GM19351 (cell line): ENCODE measurements at regions not wholly inside any gene's neighbourhood (a gene's known extent, or its start where the extent isn't known, plus 50 kb on each side); places are given as distances from the start of the nearest gene placed in this dataset.
"Not testable (repeated sequence)": the region's sequence is repeated elsewhere in the genome, so short reads cannot be mapped to it uniquely, and the experiment has no call there.

Source experiments
- ATAC-seq: cut with Tn5 transposase; IDR thresholded peaks from one replicate; pipeline ENCODE4 v1.9.1; 2021; ENCODE audit warnings: mild to moderate bottlenecking, moderate library complexity; ENCODE audit not compliant: unreplicated experiment

GRCh38 chr14:83712418-83713129 is 1817.4 kb upstream of the FLRT2 start:
- ATAC-seq: no peak

DNA sequence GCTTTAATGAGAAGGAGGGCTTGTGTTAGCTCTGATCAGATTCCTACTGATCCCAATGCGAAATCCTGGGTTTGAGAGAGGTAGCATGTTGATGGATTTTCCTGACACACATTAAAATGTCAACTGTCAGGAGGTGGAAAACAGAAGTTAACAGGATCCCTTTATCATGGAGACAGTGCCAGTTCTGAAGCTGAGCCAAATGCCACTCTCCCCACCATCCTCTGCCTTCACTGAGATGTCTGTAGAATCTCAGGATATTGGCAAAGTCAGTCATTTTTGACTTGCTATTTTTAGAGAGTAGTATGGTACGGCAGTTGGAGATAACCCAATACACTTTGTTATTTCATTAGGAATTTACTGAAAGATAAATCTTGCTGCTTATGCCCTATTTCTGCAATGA is 1816.2 kb upstream of the FLRT2 start:
- no peak for ATAC-seq

DNA sequence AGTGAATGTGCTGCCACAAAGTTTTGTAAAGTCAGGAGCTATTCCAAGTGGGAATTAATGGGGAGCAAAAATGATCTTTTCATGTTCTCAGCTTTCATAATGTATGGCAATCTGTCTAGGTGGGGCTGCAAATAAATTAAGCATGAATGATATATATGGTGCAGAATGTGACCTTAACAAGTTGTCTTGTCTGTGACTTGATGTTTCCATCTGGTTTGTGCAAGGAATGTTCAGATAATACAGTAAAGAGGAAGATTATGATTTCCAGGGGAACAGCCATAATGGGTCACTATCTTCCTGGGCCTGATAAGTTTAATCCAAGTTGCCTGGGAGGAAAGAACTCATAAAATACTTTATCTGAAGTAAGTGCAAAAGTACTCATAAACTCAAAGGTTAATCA is 1815.8 kb upstream of the FLRT2 start:
- no peak for ATAC-seq

- not testable (repeated sequence) for ATAC-seq
Measured at GRCh38 chr14:83719435-83719834, 1810.5 kb upstream of the FLRT2 start.

DNA sequence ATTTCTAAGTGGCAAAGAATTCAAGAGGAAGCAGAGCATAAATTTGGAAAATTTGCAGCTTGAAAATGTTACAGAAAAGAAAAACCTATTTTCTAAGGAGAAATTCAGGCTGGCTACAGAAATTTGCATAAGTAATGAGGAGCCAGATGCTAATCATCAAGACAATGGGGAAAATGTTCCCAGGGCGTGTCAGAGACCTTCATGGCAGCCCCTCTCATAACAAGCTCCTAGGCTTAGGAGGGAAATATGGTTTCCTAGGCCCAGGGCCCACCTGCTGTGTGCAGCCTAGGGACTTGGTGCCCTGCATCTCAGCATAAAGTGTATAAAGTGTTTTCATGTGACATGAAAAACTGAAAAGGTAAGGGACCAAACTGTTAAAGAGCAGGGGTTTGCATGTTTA is 1796.3 kb upstream of the FLRT2 start:
- no peak for ATAC-seq

DNA sequence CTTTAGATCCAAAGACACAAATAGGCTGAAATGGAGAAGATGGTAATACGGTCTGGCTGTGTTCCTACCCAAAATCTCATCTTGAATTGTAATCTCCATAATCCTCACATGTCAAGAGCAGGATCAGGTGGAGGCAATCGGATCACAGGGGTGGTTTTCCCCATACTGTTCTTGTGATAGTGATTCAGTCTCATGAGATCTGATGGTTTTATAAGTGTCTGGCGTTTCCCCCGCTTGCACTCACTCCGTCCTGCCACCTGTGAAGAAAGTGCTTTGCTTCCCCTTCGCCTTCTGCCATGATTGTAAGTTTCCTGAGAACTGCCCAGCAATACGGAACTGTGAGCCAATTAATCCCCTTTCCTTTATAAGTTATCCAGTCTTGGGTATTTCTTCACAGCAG is 1795.5 kb upstream of the FLRT2 start:
- no peak for ATAC-seq

GRCh38 chr14:83741269-83741668 is 1788.7 kb upstream of the FLRT2 start:
- ATAC-seq: no peak

- ATAC-seq: no peak
Measured at GRCh38 chr14:83744224-83744623, 1785.7 kb upstream of the FLRT2 start.

DNA sequence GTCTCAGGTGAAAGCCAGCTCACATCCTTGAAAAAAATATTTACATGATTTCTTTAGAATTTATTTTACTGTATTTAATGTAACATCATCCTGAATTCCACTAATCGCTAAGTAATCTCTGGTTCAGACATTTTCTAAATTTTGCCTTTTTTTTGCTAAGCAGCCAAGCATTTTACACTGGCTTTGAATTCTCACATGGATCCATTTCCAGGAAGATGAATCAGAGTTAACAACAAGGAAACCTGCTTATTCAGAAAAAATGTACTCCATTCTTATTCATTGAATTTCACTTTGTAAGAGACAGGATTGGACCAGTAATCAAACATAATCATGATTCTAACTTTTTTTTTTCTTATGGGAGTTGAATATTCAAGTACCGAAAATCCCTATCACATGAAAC is 1785.1 kb upstream of the FLRT2 start:
- ATAC-seq: no peak

DNA sequence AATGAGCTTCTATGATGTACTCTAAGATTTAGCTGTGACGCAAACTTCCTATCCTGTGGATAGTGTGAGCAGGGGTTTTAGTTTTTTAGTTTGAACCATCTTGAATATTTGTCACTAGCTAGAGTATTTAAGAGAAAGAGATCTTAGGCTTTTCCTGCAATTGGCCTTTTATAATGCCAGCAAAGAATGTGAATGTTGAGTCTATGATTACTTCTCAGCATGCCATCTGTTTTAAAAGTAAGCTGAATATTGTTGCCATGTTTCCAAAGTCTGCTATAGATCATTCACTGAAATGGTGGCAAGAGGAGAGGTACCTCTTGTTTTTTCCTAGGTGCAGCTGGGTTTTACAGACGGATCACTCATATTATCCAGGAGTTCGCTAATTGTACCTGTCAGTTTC is 1783.6 kb upstream of the FLRT2 start:
- no peak for ATAC-seq

- ATAC-seq: no peak
Measured at GRCh38 chr14:83757916-83758315, 1772.0 kb upstream of the FLRT2 start.

GRCh38 chr14:83764656-83765599 is 1765.0 kb upstream of the FLRT2 start:
- ATAC-seq: no peak

- ATAC-seq: no peak
Measured at GRCh38 chr14:83777516-83777915, 1752.4 kb upstream of the FLRT2 start.

- ATAC-seq: no peak
Measured at GRCh38 chr14:83779266-83779665, 1750.7 kb upstream of the FLRT2 start.

DNA sequence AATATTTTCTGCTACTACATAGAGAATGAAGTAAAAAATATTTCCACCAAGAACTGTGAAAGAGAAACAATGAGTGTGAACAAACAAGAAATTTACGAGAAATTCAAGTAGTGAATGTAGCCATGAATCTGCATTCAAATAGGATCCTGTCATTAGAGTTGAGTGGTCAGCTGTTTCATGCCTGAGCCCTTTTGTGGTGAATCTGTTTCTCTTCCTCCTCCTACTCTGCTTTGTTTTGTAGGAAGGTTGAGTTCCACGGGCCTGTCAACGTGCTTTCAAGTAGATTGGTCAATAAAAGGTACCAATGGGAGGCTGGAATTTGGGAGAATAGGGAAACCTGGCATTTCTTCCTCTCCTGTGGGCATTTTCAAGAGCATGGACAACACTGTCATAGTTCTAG is 1749.6 kb upstream of the FLRT2 start:
- no peak for ATAC-seq

DNA sequence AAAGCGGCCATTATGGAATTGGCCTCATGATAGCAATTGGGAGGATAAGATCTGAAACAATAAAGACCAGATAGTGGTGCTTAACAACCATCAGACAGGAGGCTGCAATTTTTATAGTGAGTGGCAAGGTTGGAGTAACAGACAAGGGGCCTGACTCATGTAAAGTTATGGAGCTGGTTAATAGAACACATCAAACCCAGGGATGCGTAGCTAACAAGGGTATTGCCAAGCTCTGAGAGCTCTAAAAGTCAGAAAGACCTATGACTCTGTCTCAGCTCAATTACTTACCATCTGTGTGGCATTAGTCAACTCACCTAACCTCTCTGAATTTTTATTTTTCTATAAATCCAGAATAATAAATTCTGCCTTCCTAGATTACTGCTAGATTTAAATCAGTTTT is 1731.5 kb upstream of the FLRT2 start:
- no peak for ATAC-seq

DNA sequence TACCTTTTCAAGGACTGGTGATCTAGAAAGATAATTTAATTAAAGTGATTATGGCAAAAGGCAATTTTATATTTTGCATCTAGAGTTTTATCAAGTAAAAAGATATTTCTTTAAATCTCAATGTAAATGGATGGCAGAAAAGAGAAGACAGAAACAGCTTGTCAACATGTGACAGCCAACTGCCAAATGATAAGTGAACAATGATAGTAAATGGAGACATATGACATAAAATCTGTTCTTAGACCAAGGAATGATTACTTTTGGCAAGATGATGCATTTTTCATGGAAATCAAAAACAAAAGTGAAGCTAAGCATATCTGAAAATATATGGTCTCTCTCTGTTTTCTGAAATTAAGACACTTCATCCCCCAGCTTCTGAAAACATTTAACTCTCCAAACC is 1730.7 kb upstream of the FLRT2 start:
- ATAC-seq: no peak

GRCh38 chr14:83814896-83815295 is 1715.0 kb upstream of the FLRT2 start:
- no peak for ATAC-seq

DNA sequence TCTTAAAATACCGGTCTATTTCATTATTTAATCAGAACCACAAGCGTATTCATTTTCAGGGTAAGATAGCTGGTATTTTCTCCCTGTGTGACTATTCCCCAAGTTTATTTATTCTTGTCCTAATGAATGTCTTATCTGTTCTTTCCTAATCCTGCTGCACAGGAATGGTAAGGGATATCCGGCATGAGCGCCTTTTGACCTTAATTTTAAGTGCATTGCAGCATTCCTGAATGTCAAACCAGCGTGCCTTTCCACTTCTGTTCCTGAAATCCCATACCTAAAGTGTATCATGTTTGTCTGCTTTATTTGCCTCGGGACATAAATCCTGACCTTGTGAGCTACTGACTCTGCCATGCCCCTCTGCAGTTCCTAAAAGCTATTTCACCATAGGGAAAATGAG is 1713.2 kb upstream of the FLRT2 start:
- no peak for ATAC-seq

GRCh38 chr14:83825843-83826242 is 1704.1 kb upstream of the FLRT2 start:
- ATAC-seq: no peak

GRCh38 chr14:83826838-83827237 is 1703.1 kb upstream of the FLRT2 start:
- ATAC-seq: no peak

GRCh38 chr14:83827383-83827782 is 1702.6 kb upstream of the FLRT2 start:
- ATAC-seq: no peak
